ENCODE measurements at regions not wholly inside any gene's neighbourhood (a gene's known extent, or its start where the extent isn't known, plus 50 kb on each side); places are given as distances from the start of the nearest gene placed in this dataset.

DNA sequence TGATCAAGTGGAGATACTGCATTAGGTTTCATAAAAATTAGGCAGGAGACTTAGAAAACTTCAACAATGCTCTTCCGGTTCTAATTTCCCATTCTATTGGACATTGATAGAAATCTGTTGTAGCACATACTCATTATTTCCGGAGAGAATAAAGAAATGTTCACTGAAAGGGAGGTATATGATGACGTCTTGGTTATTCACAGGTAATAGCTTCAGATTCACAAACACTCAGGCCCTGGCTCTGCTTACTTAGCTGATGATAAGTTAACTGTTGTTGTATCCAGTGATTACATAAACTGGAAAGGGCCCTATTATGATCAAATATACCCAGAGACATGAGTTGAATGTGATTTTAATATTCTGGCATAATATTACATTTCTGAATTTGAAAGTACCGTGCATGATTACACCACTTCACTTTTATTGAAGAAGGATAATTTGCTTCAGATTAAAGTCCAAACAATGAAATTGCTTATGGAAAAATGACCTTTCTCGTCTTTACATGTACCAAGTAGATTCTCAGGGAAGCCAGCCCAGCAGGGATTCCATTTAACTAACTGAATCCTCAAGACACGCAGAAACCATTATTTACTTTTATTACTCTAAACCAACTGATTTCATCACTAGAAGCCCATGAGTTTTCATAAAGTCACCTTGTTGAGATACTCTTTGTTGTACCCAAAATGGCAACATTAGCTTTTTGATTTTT, 288.0 kb upstream of the PITRM1 start:
- TF ChIP-seq CTCF (IDR thresholded peaks at IDR 0.05; ENCODE audit: insufficient read depth, low read length), result no peak
- no peak for TF ChIP-seq POLR2AphosphoS5 (IDR thresholded peaks at IDR 0.05; ENCODE audit: low read depth)
- TF ChIP-seq GABPA (IDR thresholded peaks at IDR 0.05; ENCODE audit: low read depth), result no peak
- TF ChIP-seq SPI1 (IDR thresholded peaks at IDR 0.05; ENCODE audit: borderline replicate concordance, low read depth), result no peak
- TF ChIP-seq, protein P1, sequence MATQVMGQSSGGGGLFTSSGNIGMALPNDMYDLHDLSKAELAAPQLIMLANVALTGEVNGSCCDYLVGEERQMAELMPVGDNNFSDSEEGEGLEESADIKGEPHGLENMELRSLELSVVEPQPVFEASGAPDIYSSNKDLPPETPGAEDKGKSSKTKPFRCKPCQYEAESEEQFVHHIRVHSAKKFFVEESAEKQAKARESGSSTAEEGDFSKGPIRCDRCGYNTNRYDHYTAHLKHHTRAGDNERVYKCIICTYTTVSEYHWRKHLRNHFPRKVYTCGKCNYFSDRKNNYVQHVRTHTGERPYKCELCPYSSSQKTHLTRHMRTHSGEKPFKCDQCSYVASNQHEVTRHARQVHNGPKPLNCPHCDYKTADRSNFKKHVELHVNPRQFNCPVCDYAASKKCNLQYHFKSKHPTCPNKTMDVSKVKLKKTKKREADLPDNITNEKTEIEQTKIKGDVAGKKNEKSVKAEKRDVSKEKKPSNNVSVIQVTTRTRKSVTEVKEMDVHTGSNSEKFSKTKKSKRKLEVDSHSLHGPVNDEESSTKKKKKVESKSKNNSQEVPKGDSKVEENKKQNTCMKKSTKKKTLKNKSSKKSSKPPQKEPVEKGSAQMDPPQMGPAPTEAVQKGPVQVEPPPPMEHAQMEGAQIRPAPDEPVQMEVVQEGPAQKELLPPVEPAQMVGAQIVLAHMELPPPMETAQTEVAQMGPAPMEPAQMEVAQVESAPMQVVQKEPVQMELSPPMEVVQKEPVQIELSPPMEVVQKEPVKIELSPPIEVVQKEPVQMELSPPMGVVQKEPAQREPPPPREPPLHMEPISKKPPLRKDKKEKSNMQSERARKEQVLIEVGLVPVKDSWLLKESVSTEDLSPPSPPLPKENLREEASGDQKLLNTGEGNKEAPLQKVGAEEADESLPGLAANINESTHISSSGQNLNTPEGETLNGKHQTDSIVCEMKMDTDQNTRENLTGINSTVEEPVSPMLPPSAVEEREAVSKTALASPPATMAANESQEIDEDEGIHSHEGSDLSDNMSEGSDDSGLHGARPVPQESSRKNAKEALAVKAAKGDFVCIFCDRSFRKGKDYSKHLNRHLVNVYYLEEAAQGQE (IDR thresholded peaks at IDR 0.05; ENCODE audit: insufficient replicate concordance, low read depth), result no peak
